ENCODE measurements at regions not wholly inside any gene's neighbourhood (a gene's known extent, or its start where the extent isn't known, plus 50 kb on each side); places are given as distances from the start of the nearest gene placed in this dataset.

- TF ChIP-seq, protein P1, sequence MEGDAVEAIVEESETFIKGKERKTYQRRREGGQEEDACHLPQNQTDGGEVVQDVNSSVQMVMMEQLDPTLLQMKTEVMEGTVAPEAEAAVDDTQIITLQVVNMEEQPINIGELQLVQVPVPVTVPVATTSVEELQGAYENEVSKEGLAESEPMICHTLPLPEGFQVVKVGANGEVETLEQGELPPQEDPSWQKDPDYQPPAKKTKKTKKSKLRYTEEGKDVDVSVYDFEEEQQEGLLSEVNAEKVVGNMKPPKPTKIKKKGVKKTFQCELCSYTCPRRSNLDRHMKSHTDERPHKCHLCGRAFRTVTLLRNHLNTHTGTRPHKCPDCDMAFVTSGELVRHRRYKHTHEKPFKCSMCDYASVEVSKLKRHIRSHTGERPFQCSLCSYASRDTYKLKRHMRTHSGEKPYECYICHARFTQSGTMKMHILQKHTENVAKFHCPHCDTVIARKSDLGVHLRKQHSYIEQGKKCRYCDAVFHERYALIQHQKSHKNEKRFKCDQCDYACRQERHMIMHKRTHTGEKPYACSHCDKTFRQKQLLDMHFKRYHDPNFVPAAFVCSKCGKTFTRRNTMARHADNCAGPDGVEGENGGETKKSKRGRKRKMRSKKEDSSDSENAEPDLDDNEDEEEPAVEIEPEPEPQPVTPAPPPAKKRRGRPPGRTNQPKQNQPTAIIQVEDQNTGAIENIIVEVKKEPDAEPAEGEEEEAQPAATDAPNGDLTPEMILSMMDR (IDR thresholded peaks at IDR 0.05) = no peak
- TF ChIP-seq KDM1A (IDR thresholded peaks at IDR 0.05; ENCODE audit: low read depth) = no peak
Observed at GRCh38 chr3:152733584-152734119, 101.3 kb upstream of the P2RY1 start.

Measured in A549 (cell line).